ENCODE measurements at regions not wholly inside any gene's neighbourhood (a gene's known extent, or its start where the extent isn't known, plus 50 kb on each side); places are given as distances from the start of the nearest gene placed in this dataset.

DNA sequence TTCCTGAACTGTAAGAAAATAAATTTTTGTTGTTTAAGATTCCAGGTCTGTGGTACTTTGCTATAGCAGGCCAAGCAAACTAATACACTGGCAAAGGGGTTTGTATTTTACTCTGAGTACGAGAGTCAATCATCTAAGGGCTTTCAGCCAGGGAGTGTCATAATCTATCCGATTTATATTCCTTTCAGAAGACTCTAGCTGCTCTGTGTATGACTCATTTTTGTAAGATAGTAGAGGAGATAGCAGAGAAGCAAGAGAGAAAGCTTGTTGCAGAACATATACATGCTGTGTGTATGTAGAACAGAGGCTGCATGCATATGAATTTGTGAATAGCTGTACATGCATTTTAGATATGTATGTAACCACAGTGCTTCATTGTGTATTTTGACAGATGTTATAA is 577.9 kb upstream of the EPHA6 start:
- Histone ChIP-seq H3K9me3 (no peaks in the 10 kb centered on the region), H3K4me3 (no peak overlapping the region), H3K27ac (no peak overlapping the region), H3K27me3 (no peaks in the 10 kb centered on the region), H3K36me3 (no peaks in the 10 kb centered on the region), H3K4me1 (no peaks in the 10 kb centered on the region)
- TF ChIP-seq, protein P1, sequence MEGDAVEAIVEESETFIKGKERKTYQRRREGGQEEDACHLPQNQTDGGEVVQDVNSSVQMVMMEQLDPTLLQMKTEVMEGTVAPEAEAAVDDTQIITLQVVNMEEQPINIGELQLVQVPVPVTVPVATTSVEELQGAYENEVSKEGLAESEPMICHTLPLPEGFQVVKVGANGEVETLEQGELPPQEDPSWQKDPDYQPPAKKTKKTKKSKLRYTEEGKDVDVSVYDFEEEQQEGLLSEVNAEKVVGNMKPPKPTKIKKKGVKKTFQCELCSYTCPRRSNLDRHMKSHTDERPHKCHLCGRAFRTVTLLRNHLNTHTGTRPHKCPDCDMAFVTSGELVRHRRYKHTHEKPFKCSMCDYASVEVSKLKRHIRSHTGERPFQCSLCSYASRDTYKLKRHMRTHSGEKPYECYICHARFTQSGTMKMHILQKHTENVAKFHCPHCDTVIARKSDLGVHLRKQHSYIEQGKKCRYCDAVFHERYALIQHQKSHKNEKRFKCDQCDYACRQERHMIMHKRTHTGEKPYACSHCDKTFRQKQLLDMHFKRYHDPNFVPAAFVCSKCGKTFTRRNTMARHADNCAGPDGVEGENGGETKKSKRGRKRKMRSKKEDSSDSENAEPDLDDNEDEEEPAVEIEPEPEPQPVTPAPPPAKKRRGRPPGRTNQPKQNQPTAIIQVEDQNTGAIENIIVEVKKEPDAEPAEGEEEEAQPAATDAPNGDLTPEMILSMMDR (IDR thresholded peaks at IDR 0.05 in 4 of 5, conservative IDR thresholded peaks at IDR 0.05 in 1 of 5) = no peak
- no peak for TF ChIP-seq POLR2A (IDR thresholded peaks at IDR 0.05)
- ATAC-seq (no peak), DNase-seq (no peak)
- in situ Hi-C loops (cut with MboI; ENCODE audit: low sequenced_read_pairs in 4 of 4) (no loop called here), intact Hi-C loops (cut with DNase I; ENCODE audit: low total_unique reads) (no loop called here)

DNA sequence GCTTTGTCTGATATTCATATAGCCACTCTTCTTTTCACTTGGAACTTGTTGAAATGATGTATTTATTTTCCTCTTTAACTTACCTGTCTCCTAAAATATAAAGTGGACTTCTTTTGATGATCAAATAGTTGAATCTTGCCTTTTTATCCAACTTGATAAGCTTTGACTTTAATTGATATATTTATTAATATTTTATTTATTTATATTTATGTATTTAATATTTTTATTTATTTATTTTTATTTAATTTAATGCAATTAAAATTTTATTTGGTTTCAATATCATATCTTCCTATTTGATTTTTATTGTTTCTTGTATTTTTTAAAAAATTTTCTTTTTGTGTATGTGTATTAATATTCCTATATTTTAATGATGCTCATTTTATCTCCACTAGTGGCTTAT is 555.1 kb upstream of the EPHA6 start:
- in situ Hi-C loops (cut with MboI; ENCODE audit: low sequenced_read_pairs in 4 of 4) = no loop called here
- H3K4me1 ChIP-seq = no peaks in the 10 kb centered on the region
- no peaks in the 10 kb centered on the region for H3K36me3 ChIP-seq
- intact Hi-C loops (cut with DNase I; ENCODE audit: low total_unique reads) = no loop called here
- H3K4me3 ChIP-seq = no peak overlapping the region
- DNase-seq (no peak), ATAC-seq (no peak)
- TF ChIP-seq POLR2A (IDR thresholded peaks at IDR 0.05) = no peak
- no peaks in the 10 kb centered on the region for H3K9me3 ChIP-seq
- H3K27ac ChIP-seq = no peak overlapping the region
- no peaks in the 10 kb centered on the region for H3K27me3 ChIP-seq

DNA sequence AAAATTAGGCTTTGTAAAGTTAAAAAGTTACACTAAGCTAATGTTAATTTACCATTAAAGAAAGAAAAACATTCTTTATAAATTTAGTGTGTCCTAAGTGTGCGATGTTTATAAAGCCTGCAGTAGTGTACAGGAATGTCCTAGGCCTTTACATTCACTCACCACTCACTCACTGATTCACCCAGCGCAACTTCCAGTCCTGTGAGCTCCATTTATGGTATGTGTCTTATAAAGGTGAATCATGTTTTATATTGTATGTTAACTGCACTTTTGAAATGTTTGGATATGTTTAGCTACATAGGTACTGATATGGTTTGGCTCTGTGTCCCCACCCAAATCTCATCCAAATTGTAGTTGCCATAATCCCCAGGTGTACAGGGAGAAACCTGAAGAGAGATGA is 549.7 kb upstream of the EPHA6 start:
- in situ Hi-C loops (cut with MboI; ENCODE audit: low sequenced_read_pairs in 4 of 4) = no loop called here
- TF ChIP-seq POLR2A (IDR thresholded peaks at IDR 0.05) = no peak
- TF ChIP-seq, protein P1 (IDR thresholded peaks at IDR 0.05 in 4 of 5, conservative IDR thresholded peaks at IDR 0.05 in 1 of 5) = no peak
- Histone ChIP-seq H3K4me3 (no peak overlapping the region), H3K9me3 (no peaks in the 10 kb centered on the region), H3K36me3 (no peaks in the 10 kb centered on the region), H3K27ac (no peak overlapping the region), H3K4me1 (no peaks in the 10 kb centered on the region), H3K27me3 (no peaks in the 10 kb centered on the region)
- ATAC-seq (no peak), DNase-seq (no peak)
- intact Hi-C loops (cut with DNase I; ENCODE audit: low total_unique reads) = no loop called here

DNA sequence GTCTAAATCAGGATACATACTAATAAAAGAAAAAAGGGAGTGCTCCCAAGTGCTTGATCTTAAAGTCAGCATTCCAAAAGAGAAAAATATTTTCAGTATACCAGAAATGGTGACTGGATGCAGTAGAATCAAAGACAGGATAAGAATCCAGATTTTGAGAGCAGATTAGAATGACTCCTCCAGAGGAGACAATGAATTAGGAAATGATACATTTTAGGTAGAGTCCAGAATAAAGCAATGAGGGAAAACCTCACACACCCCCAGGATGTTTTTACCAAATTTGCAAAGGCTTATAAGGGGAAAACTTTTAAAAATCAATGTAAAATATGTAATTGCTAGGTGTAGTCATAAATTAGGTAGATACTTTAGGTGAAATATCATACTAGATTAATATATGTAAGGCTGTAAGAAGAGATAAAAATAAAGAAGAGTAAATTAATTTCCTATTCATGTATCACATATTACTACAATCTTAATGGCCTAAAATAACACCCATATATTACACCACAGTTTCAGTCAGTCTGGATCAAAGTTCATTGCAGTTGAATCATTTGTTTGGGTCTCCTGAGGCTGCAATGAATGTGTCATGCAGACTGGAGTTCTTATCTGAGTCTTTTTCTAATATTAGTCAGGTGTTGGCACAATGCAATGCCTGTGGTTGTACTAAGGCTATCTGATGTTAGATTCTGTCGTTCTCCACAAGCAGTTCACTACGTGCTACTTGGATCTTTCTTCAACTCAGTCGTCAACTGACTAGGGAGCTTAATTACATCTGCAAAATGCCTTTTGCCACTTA is 547.8 kb upstream of the EPHA6 start:
- ATAC-seq = peak in 1 of 2 donors; percentile 47
- Histone ChIP-seq H3K4me1 (no peaks in the 10 kb centered on the region), H3K27ac (no peak overlapping the region), H3K9me3 (no peaks in the 10 kb centered on the region), H3K27me3 (no peaks in the 10 kb centered on the region), H3K4me3 (no peak overlapping the region), H3K36me3 (no peaks in the 10 kb centered on the region)
- intact Hi-C loops (cut with DNase I; ENCODE audit: low total_unique reads) = no loop called here
- in situ Hi-C loops (cut with MboI; ENCODE audit: low sequenced_read_pairs in 4 of 4) = no loop called here
- no peak for DNase-seq
- TF ChIP-seq POLR2A (IDR thresholded peaks at IDR 0.05) = no peak

DNA sequence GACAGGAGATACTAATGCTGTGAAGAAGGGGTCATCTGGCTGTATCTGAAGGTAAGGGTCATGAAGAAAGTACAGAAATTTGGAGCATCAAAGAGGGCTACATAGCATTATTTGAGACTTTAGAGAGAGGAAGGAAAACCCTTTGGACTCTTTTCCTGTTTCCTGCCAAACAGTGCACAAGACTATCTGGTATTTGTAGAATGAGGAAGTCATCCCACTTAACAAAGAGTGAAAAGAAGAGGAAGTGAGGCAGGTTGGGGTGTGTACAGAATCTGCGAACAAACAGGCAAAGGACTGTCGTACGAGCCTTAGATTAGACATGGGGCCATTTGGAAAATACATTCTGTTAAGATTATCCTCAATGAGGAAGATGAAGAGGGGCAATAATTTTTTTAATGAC is 546.8 kb upstream of the EPHA6 start:
- H3K36me3 ChIP-seq = no peaks in the 10 kb centered on the region
- no peak for TF ChIP-seq POLR2A (IDR thresholded peaks at IDR 0.05)
- intact Hi-C loops (cut with DNase I; ENCODE audit: low total_unique reads) (no loop called here), in situ Hi-C loops (cut with MboI; ENCODE audit: low sequenced_read_pairs in 4 of 4) (no loop called here)
- H3K27ac ChIP-seq = no peak overlapping the region
- DNase-seq (no peak), ATAC-seq (no peak)
- no peaks in the 10 kb centered on the region for H3K27me3 ChIP-seq
- no peaks in the 10 kb centered on the region for H3K9me3 ChIP-seq
- H3K4me1 ChIP-seq = no peaks in the 10 kb centered on the region
- H3K4me3 ChIP-seq = no peak overlapping the region

DNA sequence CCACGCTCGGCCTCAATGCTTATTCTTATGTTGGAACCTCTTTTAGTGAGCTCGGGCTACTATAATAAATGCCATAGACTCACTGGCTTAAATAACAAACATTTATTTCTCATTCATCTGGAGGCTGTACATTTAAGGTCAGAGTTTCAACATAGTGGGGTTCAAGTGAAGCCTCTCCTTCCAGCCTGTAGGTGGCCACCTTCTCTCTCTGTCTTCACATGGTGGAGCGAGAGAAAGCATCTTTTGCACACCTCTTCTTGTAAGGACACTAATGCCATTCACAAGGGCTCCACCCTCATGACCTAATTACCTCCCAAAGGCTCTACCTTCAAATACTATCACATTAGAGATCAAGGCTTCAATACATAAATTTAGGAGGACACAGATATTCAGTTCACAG is 520.3 kb upstream of the EPHA6 start:
- no peaks in the 10 kb centered on the region for H3K4me1 ChIP-seq
- intact Hi-C loops (cut with DNase I; ENCODE audit: low total_unique reads) = no loop called here
- no peak overlapping the region for H3K27ac ChIP-seq
- no peaks in the 10 kb centered on the region for H3K27me3 ChIP-seq
- no peaks in the 10 kb centered on the region for H3K9me3 ChIP-seq
- no peaks in the 10 kb centered on the region for H3K36me3 ChIP-seq
- in situ Hi-C loops (cut with MboI; ENCODE audit: low sequenced_read_pairs in 4 of 4) = loop anchor here in 1 of 4 donors (25.0 kb wide), 1 partner anchor 93 kb away; no protein-coding TSS in a partner anchor
- no peak for TF ChIP-seq POLR2A (IDR thresholded peaks at IDR 0.05)
- TF ChIP-seq, protein P1 (IDR thresholded peaks at IDR 0.05 in 4 of 5, conservative IDR thresholded peaks at IDR 0.05 in 1 of 5) = no peak
- ATAC-seq = no peak
- no peak for DNase-seq
- no peak overlapping the region for H3K4me3 ChIP-seq

All from gastrocnemius medialis (tissue), 4 donors.